GM18861 (cell line): ENCODE measurements at regions not wholly inside any gene's neighbourhood (a gene's known extent, or its start where the extent isn't known, plus 50 kb on each side); places are given as distances from the start of the nearest gene placed in this dataset.

ENCODE experiments used
- ATAC-seq: cut with Tn5 transposase; IDR thresholded peaks from one replicate; pipeline ENCODE4 v1.9.1; 2021; ENCODE audit not compliant: unreplicated experiment

- no peak for ATAC-seq
Measured at GRCh38 chr14:85241022-85241855, 288.7 kb upstream of the FLRT2 start.

DNA sequence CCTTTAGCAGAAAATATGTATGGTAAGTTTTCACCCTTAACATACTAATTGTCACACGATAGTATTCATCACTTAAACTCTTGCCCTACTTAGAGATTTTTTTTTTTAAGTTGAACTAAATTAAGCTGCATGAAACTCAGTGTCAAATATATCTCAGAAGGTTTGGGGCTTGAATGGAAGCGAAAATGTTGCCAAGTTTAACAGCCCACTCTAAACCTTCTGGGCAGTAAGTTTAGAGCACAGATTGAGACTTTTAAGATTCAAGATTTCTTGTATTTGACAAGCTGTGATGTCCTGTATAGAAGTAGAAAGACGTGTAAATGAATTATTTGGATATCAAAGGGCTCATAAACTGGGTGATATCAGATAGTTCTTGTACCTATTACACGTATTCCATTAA is 287.3 kb upstream of the FLRT2 start:
- no peak for ATAC-seq

DNA sequence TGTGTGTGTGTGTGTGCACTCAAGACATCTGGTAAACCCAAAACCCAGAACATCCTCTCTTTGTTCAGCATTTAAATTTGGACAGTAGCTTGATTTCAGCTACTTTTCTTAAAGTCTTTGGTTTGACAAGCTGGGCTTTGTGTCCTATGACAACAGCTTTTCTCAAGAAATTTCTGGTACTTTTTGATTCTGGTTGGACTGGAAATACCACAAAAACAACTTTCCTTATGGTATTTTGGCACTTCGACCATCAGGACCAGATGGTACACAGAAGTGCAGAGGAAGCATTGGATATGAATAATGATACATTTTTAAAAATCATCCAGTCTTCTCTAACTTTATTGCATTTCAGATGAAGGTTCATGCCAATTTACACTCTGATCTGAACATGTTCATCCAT is 286.6 kb upstream of the FLRT2 start:
- no peak for ATAC-seq

GRCh38 chr14:85247071-85247470 is 282.9 kb upstream of the FLRT2 start:
- no peak for ATAC-seq

GRCh38 chr14:85248881-85249635 is 280.9 kb upstream of the FLRT2 start:
- ATAC-seq, result no peak

GRCh38 chr14:85250414-85251189 is 279.3 kb upstream of the FLRT2 start:
- no peak for ATAC-seq

DNA sequence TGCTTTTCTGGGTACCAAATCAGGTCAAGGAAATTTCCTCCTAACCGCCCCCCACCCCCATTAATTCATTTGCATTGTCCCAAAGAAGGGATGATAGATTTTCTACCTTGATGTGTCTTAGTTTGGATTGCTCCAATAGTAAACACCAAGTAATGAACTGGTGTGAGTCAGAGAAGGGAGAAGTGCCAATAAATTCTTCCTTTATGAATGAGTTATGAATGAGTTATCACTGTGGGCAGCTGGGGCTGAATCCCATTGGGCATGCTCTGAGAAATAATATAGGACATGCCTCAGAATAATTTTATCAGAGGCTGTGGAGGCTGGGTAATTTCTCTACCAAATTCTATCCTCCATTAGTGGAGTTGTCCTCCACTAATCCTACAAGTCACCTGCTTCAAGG is 277.9 kb upstream of the FLRT2 start:
- ATAC-seq, result no peak

GRCh38 chr14:85254711-85255110 is 275.2 kb upstream of the FLRT2 start:
- ATAC-seq, result no peak

DNA sequence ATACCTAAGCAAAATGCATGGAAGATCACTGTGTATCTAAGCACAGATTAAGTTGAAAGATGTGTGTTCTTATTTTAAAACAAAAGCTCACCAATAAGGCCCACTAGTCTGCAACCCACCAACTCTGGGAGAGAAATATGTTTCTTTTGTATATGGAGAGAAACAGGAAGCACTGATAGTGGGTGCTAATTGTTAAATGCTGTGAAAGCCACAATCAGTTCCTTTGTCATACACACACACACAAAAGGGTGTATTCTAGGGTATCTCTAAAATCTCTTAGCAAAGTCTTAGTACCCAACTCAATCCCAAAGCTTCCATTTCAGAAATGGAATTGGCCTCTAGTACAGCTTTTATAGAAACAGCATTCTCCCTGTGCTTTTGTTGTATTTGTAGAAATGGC is 272.7 kb upstream of the FLRT2 start:
- no peak for ATAC-seq

DNA sequence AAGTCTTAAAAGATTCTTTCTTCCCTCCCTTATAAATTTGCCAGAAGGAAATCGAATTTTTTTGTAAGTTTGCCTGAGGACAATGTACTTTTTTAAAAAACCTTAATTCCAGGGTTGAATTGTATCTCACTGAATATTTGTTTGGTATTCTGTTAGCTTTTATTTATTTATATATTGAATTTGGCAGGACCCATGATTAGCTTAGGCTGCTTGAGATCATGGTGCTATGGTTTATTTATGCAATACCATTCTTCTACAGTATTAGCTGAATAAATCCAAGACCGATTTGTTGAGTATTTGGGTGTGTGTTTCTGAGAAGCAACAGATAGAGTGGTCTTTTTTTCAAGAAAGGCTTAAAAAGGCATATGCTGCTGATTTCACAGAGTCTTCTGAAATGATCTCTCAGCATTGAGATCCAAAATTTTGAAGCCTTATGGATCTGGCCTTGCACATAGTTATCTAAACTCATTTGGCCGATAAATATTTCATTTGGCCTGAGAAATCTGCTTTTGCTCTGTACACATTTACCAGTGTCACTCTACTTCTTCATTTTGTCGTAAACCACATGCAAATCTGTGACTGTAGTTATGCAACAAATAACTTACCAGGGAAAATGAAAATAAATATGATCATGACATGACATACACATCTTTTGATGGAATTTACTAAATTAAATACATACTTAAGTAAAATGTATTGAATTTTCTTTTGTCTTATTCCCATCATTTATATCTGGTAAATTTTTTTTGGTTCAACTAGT is 265.8 kb upstream of the FLRT2 start:
- no peak for ATAC-seq

GRCh38 chr14:85273099-85273677 is 256.8 kb upstream of the FLRT2 start:
- ATAC-seq, result no peak

GRCh38 chr14:85273952-85274351 is 256.0 kb upstream of the FLRT2 start:
- no peak for ATAC-seq

DNA sequence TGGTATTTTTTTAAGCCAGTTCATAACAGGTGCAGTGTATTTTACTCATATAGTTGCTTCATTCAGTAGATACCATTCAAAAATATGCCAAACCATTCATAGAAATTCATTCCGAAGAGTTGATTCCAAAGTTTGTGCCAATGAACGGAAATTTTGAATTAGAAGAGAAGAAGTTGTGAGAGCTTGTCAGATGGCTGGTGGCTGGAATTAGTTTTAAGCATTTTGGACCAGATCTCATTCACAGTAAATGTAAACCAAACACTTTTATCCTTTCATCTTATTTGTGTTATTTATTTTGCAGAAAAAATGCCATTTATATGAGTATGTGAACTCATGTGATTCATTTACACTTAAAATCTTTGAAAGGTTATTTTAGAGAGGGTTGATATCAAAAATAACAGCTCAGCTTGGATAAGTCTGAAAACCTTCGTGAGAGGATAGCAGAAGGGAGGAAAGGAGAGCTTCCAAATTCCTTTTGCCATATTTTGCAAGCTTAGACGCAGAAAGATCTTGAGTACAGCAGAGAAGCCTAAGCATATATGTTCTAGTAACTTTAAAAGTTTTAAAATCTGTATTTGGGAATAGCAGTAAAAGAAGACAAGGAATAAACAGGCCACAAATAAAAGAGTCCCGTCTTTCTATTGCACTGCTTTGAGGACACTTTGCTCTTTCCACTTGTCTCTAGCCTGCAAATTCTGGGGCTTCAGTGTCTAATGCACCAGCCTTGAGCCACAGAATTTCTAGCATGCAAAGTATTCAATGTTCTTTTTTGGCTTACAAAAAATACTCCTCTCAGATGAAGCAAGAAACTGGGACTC is 253.6 kb upstream of the FLRT2 start:
- no peak for ATAC-seq

- no peak for ATAC-seq
Measured at GRCh38 chr14:85276979-85277228, 253.0 kb upstream of the FLRT2 start.

GRCh38 chr14:85279407-85279806 is 250.5 kb upstream of the FLRT2 start:
- ATAC-seq, result no peak

- ATAC-seq, result no peak
Measured at GRCh38 chr14:85280074-85280473, 249.9 kb upstream of the FLRT2 start.

DNA sequence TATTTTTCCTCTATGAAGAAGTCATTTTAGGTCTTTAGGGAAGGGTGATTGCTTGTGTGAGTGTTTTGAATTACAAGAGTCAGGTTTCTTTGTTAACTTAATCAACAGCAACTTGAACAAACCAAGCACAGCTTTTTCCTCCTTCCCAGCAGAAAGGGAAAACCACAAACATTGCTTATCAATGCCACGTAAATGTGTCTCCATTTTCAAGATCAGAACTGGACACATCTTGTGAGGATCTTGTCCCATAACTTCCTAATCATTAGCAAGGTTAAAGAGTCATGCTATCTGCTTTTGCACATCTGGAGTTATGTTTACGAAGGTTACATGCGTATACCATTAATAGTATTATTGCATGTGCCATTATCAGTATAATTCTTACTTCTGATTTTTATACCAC is 248.0 kb upstream of the FLRT2 start:
- ATAC-seq, result no peak

- no peak for ATAC-seq
Measured at GRCh38 chr14:85288041-85288440, 241.9 kb upstream of the FLRT2 start.

DNA sequence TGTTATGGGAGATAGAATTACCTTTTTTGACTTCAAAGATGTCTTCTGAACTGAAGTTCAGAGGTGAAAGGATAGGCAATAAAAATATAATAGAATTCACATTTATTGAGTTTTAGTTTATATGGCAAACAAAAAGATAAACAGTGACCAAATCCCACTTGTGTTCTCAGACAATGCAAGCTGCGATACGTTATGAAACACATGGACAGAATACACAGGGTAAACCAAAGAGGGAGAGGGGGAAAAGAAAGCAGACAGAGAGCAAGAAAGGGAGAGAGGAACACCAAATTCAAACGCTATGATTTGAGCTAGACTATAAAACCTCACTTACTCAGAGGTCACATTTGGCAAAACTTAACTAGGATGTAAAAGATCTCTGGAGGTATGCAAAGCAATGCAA is 238.2 kb upstream of the FLRT2 start:
- ATAC-seq, result no peak

DNA sequence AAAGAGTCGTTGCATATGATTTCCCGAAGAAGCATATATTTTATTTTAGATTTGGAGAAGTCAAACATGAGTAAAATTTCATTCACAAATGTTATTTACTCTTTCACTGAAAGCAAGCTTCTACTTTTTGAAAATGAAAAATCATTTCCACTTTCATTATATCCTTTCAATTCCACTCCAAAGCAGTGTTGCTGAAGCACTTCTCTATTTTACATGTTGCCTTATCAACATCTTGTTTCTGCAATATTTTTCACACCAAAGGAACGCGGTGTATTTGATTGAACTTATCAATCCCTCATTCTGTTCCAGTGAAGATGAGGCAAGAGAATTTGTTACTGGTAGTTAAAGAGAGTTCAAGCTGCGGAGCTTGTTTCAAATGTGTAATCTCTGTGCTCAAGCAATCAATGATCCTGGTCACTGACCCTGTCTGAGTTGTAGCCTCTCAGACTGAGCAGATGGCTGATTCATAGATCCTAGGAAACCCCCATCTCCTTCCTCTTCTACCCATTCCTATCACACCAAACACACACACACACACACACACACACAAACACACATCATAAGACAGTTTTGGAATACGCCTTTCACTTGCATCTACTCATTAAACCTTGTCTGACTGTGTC is 236.2 kb upstream of the FLRT2 start:
- no peak for ATAC-seq
